H9 (cell line): ENCODE measurements at regions not wholly inside any gene's neighbourhood (a gene's known extent, or its start where the extent isn't known, plus 50 kb on each side); places are given as distances from the start of the nearest gene placed in this dataset.

Experiments
- DNase-seq: peaks from one replicate; pipeline ENCODE4 v3.0.0-alpha.2; 2017
- H2AFZ ChIP-seq: one replicate; pipeline ENCODE4 v1.6.1; 2013; ENCODE audit warnings: mild to moderate bottlenecking, low read length, control low read depth, moderate library complexity
- H2AK5ac ChIP-seq: 2 replicates; pipeline ENCODE4 v1.6.1; 2013; ENCODE audit warnings: low read length, control low read depth, mixed read lengths; ENCODE audit not compliant: insufficient read length
- H2BK120ac ChIP-seq: one replicate; pipeline ENCODE4 v1.6.1; 2013; ENCODE audit warnings: low read depth, mild to moderate bottlenecking, low read length, control low read depth, inconsistent platforms; ENCODE audit not compliant: poor library complexity, severe bottlenecking
- H2BK12ac ChIP-seq: 2 replicates; pipeline ENCODE4 v1.6.1; 2013; ENCODE audit warnings: low read length, control low read depth, mixed read lengths, low read depth; ENCODE audit not compliant: insufficient read length
- H2BK15ac ChIP-seq: 2 replicates; pipeline ENCODE4 v1.6.1; 2013; ENCODE audit warnings: low read depth, low read length, control low read depth
- H2BK20ac ChIP-seq: one replicate; pipeline ENCODE4 v1.6.1; 2013; ENCODE audit warnings: low read depth, mild to moderate bottlenecking, low read length, control low read depth, inconsistent platforms; ENCODE audit not compliant: poor library complexity, severe bottlenecking
- H2BK5ac ChIP-seq: 2 replicates; pipeline ENCODE4 v1.6.1; 2013; ENCODE audit warnings: low read length, control low read depth, mixed read lengths; ENCODE audit not compliant: insufficient read length
- H3K14ac ChIP-seq: 2 replicates; pipeline ENCODE4 v1.6.1; 2013; ENCODE audit warnings: low read length, control low read depth; ENCODE audit not compliant: insufficient read depth
- H3K18ac ChIP-seq: 2 replicates; pipeline ENCODE4 v1.6.1; 2013; ENCODE audit warnings: low read depth, mild to moderate bottlenecking, mixed read lengths, low read length, control low read depth; ENCODE audit not compliant: insufficient read length
- H3K23ac ChIP-seq: 2 replicates; pipeline ENCODE4 v1.6.1; 2013; ENCODE audit warnings: low read length, control low read depth, mixed read lengths, low read depth; ENCODE audit not compliant: insufficient read length
- H3K23me2 ChIP-seq: 2 replicates; pipeline ENCODE4 v1.6.1; 2013; ENCODE audit warnings: low read depth, mild to moderate bottlenecking, mixed read lengths, low read length, control low read depth; ENCODE audit not compliant: insufficient read length, poor library complexity, severe bottlenecking
- H3K27ac ChIP-seq: 2 replicates; pipeline ENCODE4 v1.5.1; 2013; ENCODE audit warnings: low read length, control low read depth, mixed read lengths, low read depth; ENCODE audit not compliant: insufficient read length
- H3K27me3 ChIP-seq: 2 replicates; pipeline ENCODE4 v1.6.1; 2013; ENCODE audit warnings: low read length, control low read depth, inconsistent platforms; ENCODE audit not compliant: insufficient read depth
- H3K4ac ChIP-seq: 2 replicates; pipeline ENCODE4 v1.6.1; 2013; ENCODE audit warnings: low read depth, mild to moderate bottlenecking, control low read depth, inconsistent platforms, low read length, moderate library complexity
- H3K4me1 ChIP-seq: 2 replicates; pipeline ENCODE4 v1.6.1; 2013; ENCODE audit warnings: low read length, control low read depth, inconsistent platforms; ENCODE audit not compliant: insufficient read depth
- H3K4me2 ChIP-seq: 2 replicates; pipeline ENCODE4 v1.6.1; 2013; ENCODE audit warnings: low read length, control low read depth, mixed read lengths; ENCODE audit not compliant: insufficient read length, insufficient read depth
- H3K56ac ChIP-seq: 2 replicates; pipeline ENCODE4 v1.6.1; 2013; ENCODE audit warnings: low read depth, mild to moderate bottlenecking, mixed read lengths, low read length, control low read depth; ENCODE audit not compliant: insufficient read length
- H3K79me1 ChIP-seq: 2 replicates; pipeline ENCODE4 v1.6.1; 2013; ENCODE audit warnings: low read depth, mild to moderate bottlenecking, moderate library complexity, low read length, control low read depth, inconsistent platforms; ENCODE audit not compliant: insufficient read depth, poor library complexity, severe bottlenecking
- H3K79me2 ChIP-seq: 2 replicates; pipeline ENCODE4 v1.6.1; 2013; ENCODE audit warnings: low read length, control low read depth, inconsistent platforms; ENCODE audit not compliant: insufficient read depth
- H3K9ac ChIP-seq: 2 replicates; pipeline ENCODE4 v1.6.1; 2013; ENCODE audit warnings: low read length, control low read depth, mixed read lengths; ENCODE audit not compliant: insufficient read length; ENCODE audit errors: extremely low read depth
- H3K9me3 ChIP-seq: one replicate; pipeline ENCODE4 v1.6.1; 2013; ENCODE audit warnings: low read depth, low read length, inconsistent platforms; ENCODE audit not compliant: control insufficient read depth
- H3T11ph ChIP-seq: one replicate; pipeline ENCODE4 v1.6.1; 2013; ENCODE audit warnings: mild to moderate bottlenecking, low read length, control low read depth, inconsistent platforms
- H4K20me1 ChIP-seq: one replicate; pipeline ENCODE4 v1.6.1; 2013; ENCODE audit not compliant: control insufficient read depth, insufficient read length, insufficient read depth
- H4K5ac ChIP-seq: 2 replicates; pipeline ENCODE4 v1.6.1; 2013; ENCODE audit warnings: low read depth, mild to moderate bottlenecking, mixed read lengths, low read length, control low read depth; ENCODE audit not compliant: insufficient read length
- H4K8ac ChIP-seq: replicated peaks from 2 replicates; pipeline ENCODE4 v1.6.1; 2013; ENCODE audit warnings: low read length, control low read depth, mixed read lengths, low read depth; ENCODE audit not compliant: insufficient read length
- H4K91ac ChIP-seq: 2 replicates; pipeline ENCODE4 v1.6.1; 2013; ENCODE audit warnings: low read depth, mild to moderate bottlenecking, moderate library complexity, mixed read lengths, low read length, control low read depth; ENCODE audit not compliant: insufficient read length
- H3K27ac Mint-ChIP-seq, 3 experiments: 2 replicates in 2 of 3; 3 replicates in 1 of 3; pipeline ENCODE4 v1.8.0; 2020 to 2021; ENCODE audit warnings: mixed read lengths in 3 of 3, mild to moderate bottlenecking in 1 of 3, moderate library complexity in 1 of 3
- H3K27me3 Mint-ChIP-seq: 2 replicates; pipeline ENCODE4 v1.8.0; 2021; ENCODE audit warnings: low read depth, mild to moderate bottlenecking, moderate library complexity, mixed read lengths
- H3K36me3 Mint-ChIP-seq, 3 experiments: 2 replicates in 2 of 3; 3 replicates in 1 of 3; pipeline ENCODE4 v1.8.0; 2020 to 2021; ENCODE audit warnings: low read depth in 3 of 3, mixed read lengths in 3 of 3; ENCODE audit not compliant: insufficient read depth in 1 of 3
- H3K4me1 Mint-ChIP-seq, 2 experiments: 2 replicates each; pipeline ENCODE4 v1.8.0; 2020; ENCODE audit warnings: mixed read lengths in 2 of 2
- H3K4me3 Mint-ChIP-seq, 2 experiments: 2 replicates in 1 of 2; 3 replicates in 1 of 2; pipeline ENCODE4 v1.8.0; 2020 to 2021; ENCODE audit warnings: mild to moderate bottlenecking in 2 of 2, mixed read lengths in 2 of 2, moderate library complexity in 1 of 2
- H3K9me3 Mint-ChIP-seq, 2 experiments: 2 replicates in 1 of 2; 3 replicates in 1 of 2; pipeline ENCODE4 v1.8.0; 2020; ENCODE audit warnings: mild to moderate bottlenecking in 2 of 2, mixed read lengths in 2 of 2, moderate library complexity in 1 of 2
- WGBS: extraction: QIAGEN DNeasy Blood & Tissue Kit; methylation state at CpG from one replicate; pipeline ENCODE4 v1.1.7; 2013; ENCODE audit warnings: missing lambda C conversion rate, low lambda C conversion rate, mixed read lengths; ENCODE audit not compliant: insufficient read length; ENCODE audit errors: extremely low coverage; 5-methylcytosine and 5-hydroxymethylcytosine counted together
- TF ChIP-seq, protein P1 (sequence below): fragments of 200-600 bp; sonication (generic); conservative IDR thresholded peaks from 3 replicates; pipeline ENCODE4 v1.8.0; 2021; ENCODE audit warnings: antibody characterized with exemption, mild to moderate bottlenecking

DNA sequence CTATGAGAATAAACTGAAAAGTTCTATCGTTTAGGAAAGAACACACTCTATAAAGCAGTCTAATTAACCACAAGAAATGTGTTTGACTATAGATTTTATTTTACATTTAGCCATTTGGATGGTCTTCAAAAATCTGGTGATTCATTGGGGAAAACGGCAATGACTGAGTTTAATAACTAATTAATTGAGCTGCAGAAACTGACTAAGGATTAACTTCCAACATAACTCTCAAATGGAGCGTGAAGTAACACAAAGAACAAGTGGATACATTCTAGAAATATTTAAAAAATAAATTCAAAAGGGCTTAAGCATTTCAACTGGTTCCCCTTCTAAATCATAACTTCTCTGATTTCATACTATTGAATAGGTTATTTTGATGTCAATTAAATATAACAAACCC, 1582.4 kb downstream of the PCDH18 start:
- peaks cover 6 to 11% of the 10 kb centered on the region in 2 experiments for H3K9me3 Mint-ChIP-seq
- Histone ChIP-seq H4K91ac (no peak overlapping the region), H3K4me2 (no peak overlapping the region), H3K27ac (no peak overlapping the region), H3K9ac (no peak overlapping the region), H2AFZ (no peak overlapping the region), H2BK12ac (no peak overlapping the region), H2BK5ac (no peak overlapping the region), H2BK120ac (no peak overlapping the region), H3K9me3 (no peaks in the 10 kb centered on the region), H4K8ac (no peak overlapping the region), H3K18ac (no peak overlapping the region), H3K23ac (no peak overlapping the region), H3K23me2 (no peaks in the 10 kb centered on the region), H2BK15ac (no peak overlapping the region), H3K4ac (no peak overlapping the region), H3K27me3 (no peaks in the 10 kb centered on the region), H3K79me2 (no peaks in the 10 kb centered on the region), H3K4me1 (no peaks in the 10 kb centered on the region), H4K5ac (no peak overlapping the region), H3K14ac (no peak overlapping the region), H4K20me1 (no peaks in the 10 kb centered on the region), H3T11ph (no peak overlapping the region), H3K56ac (no peak overlapping the region), H3K79me1 (no peaks in the 10 kb centered on the region), H2BK20ac (no peak overlapping the region), H2AK5ac (no peak overlapping the region)
- peaks cover 0 to 11% (median under 1%) of the 10 kb centered on the region in 3 experiments; a peak in 3 of 7 replicates for H3K36me3 Mint-ChIP-seq
- TF ChIP-seq, protein P1, sequence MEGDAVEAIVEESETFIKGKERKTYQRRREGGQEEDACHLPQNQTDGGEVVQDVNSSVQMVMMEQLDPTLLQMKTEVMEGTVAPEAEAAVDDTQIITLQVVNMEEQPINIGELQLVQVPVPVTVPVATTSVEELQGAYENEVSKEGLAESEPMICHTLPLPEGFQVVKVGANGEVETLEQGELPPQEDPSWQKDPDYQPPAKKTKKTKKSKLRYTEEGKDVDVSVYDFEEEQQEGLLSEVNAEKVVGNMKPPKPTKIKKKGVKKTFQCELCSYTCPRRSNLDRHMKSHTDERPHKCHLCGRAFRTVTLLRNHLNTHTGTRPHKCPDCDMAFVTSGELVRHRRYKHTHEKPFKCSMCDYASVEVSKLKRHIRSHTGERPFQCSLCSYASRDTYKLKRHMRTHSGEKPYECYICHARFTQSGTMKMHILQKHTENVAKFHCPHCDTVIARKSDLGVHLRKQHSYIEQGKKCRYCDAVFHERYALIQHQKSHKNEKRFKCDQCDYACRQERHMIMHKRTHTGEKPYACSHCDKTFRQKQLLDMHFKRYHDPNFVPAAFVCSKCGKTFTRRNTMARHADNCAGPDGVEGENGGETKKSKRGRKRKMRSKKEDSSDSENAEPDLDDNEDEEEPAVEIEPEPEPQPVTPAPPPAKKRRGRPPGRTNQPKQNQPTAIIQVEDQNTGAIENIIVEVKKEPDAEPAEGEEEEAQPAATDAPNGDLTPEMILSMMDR: no peak
- H3K4me1 Mint-ChIP-seq: no peaks in the 10 kb centered on the region
- no peak for DNase-seq
- H3K27me3 Mint-ChIP-seq: no peaks in the 10 kb centered on the region
- H3K27ac Mint-ChIP-seq: no peak overlapping the region
- no peak overlapping the region for H3K4me3 Mint-ChIP-seq
- no CpG with 5 or more reads among the region's 3 CpGs for WGBS
